MM.1S (cell line): ENCODE measurements at regions not wholly inside any gene's neighbourhood (a gene's known extent, or its start where the extent isn't known, plus 50 kb on each side); places are given as distances from the start of the nearest gene placed in this dataset.

Experiments
- DNase-seq: peaks from one replicate; pipeline ENCODE4 v3.0.0-alpha.2; 2015
- H2AFZ ChIP-seq: fragments of 300-600 bp; sonication (generic); 2 replicates; pipeline ENCODE4 v1.6.0; 2016; ENCODE audit warnings: antibody characterized with exemption, low read length
- H3F3A ChIP-seq: fragments of 300-600 bp; sonication (generic); 2 replicates; pipeline ENCODE4 v1.6.1; 2016; ENCODE audit warnings: mild to moderate bottlenecking, antibody characterized with exemption, low read length, moderate library complexity, mixed read lengths; ENCODE audit not compliant: insufficient read depth
- H3K27ac ChIP-seq: fragments of 300-600 bp; sonication (generic); 2 replicates; pipeline ENCODE4 v1.5.1; 2016; ENCODE audit warnings: mild to moderate bottlenecking, low read length
- H3K27me3 ChIP-seq: fragments of 300-600 bp; sonication (generic); replicated peaks from 2 replicates; pipeline ENCODE4 v1.6.0; 2016; ENCODE audit warnings: low read length; ENCODE audit not compliant: insufficient read depth
- H3K36me3 ChIP-seq: fragments of 300-600 bp; sonication (generic); replicated peaks from 2 replicates; pipeline ENCODE4 v1.6.1; 2016; ENCODE audit warnings: mild to moderate bottlenecking, low read length, mixed read lengths; ENCODE audit not compliant: insufficient read depth
- H3K4me1 ChIP-seq: fragments of 300-600 bp; sonication (generic); 2 replicates; pipeline ENCODE4 v1.6.1; 2016; ENCODE audit warnings: low read length, mixed read lengths
- H3K4me2 ChIP-seq: fragments of 300-600 bp; sonication (generic); 2 replicates; pipeline ENCODE4 v1.6.0; 2016; ENCODE audit warnings: low read depth, low read length
- H3K4me3 ChIP-seq: fragments of 300-600 bp; sonication (generic); 2 replicates; pipeline ENCODE4 v1.5.1; 2016; ENCODE audit warnings: low read length, mixed read lengths
- H3K79me2 ChIP-seq: fragments of 300-600 bp; sonication (generic); 2 replicates; pipeline ENCODE4 v1.6.1; 2016; ENCODE audit warnings: mixed run types, low read length, mixed read lengths
- H3K9ac ChIP-seq: fragments of 300-600 bp; sonication (generic); 2 replicates; pipeline ENCODE4 v1.6.1; 2016; ENCODE audit warnings: low read length, mixed read lengths
- H3K9me2 ChIP-seq: fragments of 300-600 bp; sonication (generic); replicated peaks from 2 replicates; pipeline ENCODE4 v1.6.1; 2016; ENCODE audit warnings: mild to moderate bottlenecking, low read length, mixed read lengths; ENCODE audit not compliant: insufficient read depth
- H3K9me3 ChIP-seq: fragments of 300-600 bp; sonication (generic); replicated peaks from 2 replicates; pipeline ENCODE4 v1.6.1; 2016; ENCODE audit warnings: mild to moderate bottlenecking, low read length, mixed read lengths; ENCODE audit not compliant: insufficient read depth
- H4K20me1 ChIP-seq: fragments of 300-600 bp; sonication (generic); 2 replicates; pipeline ENCODE4 v1.6.1; 2016; ENCODE audit warnings: mild to moderate bottlenecking, low read length, moderate library complexity, mixed read lengths; ENCODE audit not compliant: insufficient read depth
- EZH2 ChIP-seq: fragments of 300-600 bp; sonication (generic); optimal IDR thresholded peaks from 2 replicates; pipeline ENCODE3; 2017; ENCODE audit warnings: low read depth, mild to moderate bottlenecking, antibody characterized with exemption, low read length, mixed read lengths
- EZH2phosphoT487 ChIP-seq: fragments of 300-600 bp; sonication (generic); IDR thresholded peaks from 2 replicates; pipeline ENCODE4 v1.6.1; 2018; ENCODE audit warnings: antibody characterized with exemption, low read length
- TF ChIP-seq, protein P1 (sequence below): fragments of 300-600 bp; sonication (generic); IDR thresholded peaks from 2 replicates; pipeline ENCODE4 v1.5.1; 2016; ENCODE audit warnings: antibody characterized with exemption, low read length, mixed read lengths

GRCh38 chr4:34619531-34620162, 1624.7 kb downstream of the ARAP2 start:
- H3K36me3 ChIP-seq = no peaks in the 10 kb centered on the region
- no peaks in the 10 kb centered on the region for H3K79me2 ChIP-seq
- no peaks in the 10 kb centered on the region for H4K20me1 ChIP-seq
- H3K27ac ChIP-seq = no peak overlapping the region
- H3K9me3 ChIP-seq = no peaks in the 10 kb centered on the region
- no peak overlapping the region for H3K4me2 ChIP-seq
- no peaks in the 10 kb centered on the region for H3K4me1 ChIP-seq
- H3K27me3 ChIP-seq = no peaks in the 10 kb centered on the region
- H3K9ac ChIP-seq = no peak overlapping the region
- DNase-seq = no peak
- H3K4me3 ChIP-seq = no peak overlapping the region
- TF ChIP-seq, protein P1, sequence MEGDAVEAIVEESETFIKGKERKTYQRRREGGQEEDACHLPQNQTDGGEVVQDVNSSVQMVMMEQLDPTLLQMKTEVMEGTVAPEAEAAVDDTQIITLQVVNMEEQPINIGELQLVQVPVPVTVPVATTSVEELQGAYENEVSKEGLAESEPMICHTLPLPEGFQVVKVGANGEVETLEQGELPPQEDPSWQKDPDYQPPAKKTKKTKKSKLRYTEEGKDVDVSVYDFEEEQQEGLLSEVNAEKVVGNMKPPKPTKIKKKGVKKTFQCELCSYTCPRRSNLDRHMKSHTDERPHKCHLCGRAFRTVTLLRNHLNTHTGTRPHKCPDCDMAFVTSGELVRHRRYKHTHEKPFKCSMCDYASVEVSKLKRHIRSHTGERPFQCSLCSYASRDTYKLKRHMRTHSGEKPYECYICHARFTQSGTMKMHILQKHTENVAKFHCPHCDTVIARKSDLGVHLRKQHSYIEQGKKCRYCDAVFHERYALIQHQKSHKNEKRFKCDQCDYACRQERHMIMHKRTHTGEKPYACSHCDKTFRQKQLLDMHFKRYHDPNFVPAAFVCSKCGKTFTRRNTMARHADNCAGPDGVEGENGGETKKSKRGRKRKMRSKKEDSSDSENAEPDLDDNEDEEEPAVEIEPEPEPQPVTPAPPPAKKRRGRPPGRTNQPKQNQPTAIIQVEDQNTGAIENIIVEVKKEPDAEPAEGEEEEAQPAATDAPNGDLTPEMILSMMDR = no peak
- no peak overlapping the region for H2AFZ ChIP-seq
- no peaks in the 10 kb centered on the region for H3K9me2 ChIP-seq
- no peaks in the 10 kb centered on the region for H3F3A ChIP-seq

GRCh38 chr4:34628471-34628870, 1615.8 kb downstream of the ARAP2 start:
- Histone ChIP-seq H3K4me3 (no peak overlapping the region), H3F3A (no peaks in the 10 kb centered on the region), H3K27me3 (no peaks in the 10 kb centered on the region), H2AFZ (no peak overlapping the region), H3K27ac (no peak overlapping the region), H3K4me2 (no peak overlapping the region), H3K4me1 (no peaks in the 10 kb centered on the region), H3K9me2 (no peaks in the 10 kb centered on the region), H3K9ac (no peak overlapping the region), H4K20me1 (no peaks in the 10 kb centered on the region), H3K9me3 (no peaks in the 10 kb centered on the region), H3K79me2 (no peaks in the 10 kb centered on the region), H3K36me3 (no peaks in the 10 kb centered on the region)
- no peak for DNase-seq
- TF ChIP-seq EZH2phosphoT487 = no peak
- no peak for TF ChIP-seq EZH2
- TF ChIP-seq, protein P1 = no peak

GRCh38 chr4:34629451-34629850, 1614.9 kb downstream of the ARAP2 start:
- Histone ChIP-seq H3K9me3 (no peaks in the 10 kb centered on the region), H2AFZ (no peak overlapping the region), H3K9me2 (no peaks in the 10 kb centered on the region), H3K36me3 (no peaks in the 10 kb centered on the region), H3K4me1 (no peaks in the 10 kb centered on the region), H3K27me3 (no peaks in the 10 kb centered on the region), H3K27ac (no peak overlapping the region), H3F3A (no peaks in the 10 kb centered on the region), H3K9ac (no peak overlapping the region), H3K79me2 (no peaks in the 10 kb centered on the region), H3K4me3 (no peak overlapping the region), H3K4me2 (no peak overlapping the region), H4K20me1 (no peaks in the 10 kb centered on the region)
- no peak for DNase-seq
- no peak for TF ChIP-seq EZH2
- no peak for TF ChIP-seq EZH2phosphoT487
- TF ChIP-seq, protein P1 = no peak
